ENCODE measurements at regions not wholly inside any gene's neighbourhood (a gene's known extent, or its start where the extent isn't known, plus 50 kb on each side); places are given as distances from the start of the nearest gene placed in this dataset.
A peak's percentile ranks its signal among the peaks of the same experiment; 100 is the strongest.

DNA sequence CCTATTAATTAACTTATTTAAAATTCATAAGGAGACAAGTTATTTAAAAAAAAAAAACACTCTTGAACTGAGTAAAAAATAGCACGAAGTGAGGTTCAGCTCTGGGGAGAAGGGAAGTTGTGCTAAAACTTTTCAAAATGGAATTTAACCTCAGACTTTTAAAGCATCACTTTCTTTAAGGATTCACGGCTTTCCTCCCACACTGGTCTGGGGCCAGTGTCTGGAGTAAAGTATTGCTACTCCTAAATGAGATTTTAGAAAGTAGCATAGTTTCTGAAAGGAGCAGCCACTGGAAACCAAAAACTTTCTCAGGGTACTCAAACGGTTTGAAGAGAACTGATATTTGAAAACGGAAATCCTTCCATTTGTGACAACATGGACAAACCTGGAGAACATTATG, 97.7 kb upstream of the CYP1B1 start:
- TF ChIP-seq EZH2phosphoT487 (IDR thresholded peaks at IDR 0.05; ENCODE audit: insufficient read depth, low read depth), result no peak
- TF ChIP-seq EZH2 (IDR thresholded peaks at IDR 0.05; ENCODE audit: insufficient read depth, poor library complexity, severe bottlenecking), result no peak
- 52 to 53% methylated on average over 4 of the region's 4 CpGs for WGBS, 2 experiments (ENCODE audit: low coverage in 1 of 2, low lambda C conversion rate in 2 of 2, missing lambda C conversion rate in 2 of 2)
- H3K4me2 ChIP-seq (ENCODE audit: unreplicated experiment), result peak overlapping the region; percentile 69
- H3K9ac ChIP-seq, result peak overlapping the region; percentile 40
- in situ Hi-C loops (cut with MboI), result no loop called here
- no peaks in the 10 kb centered on the region for H4K20me1 ChIP-seq (ENCODE audit: insufficient read depth)
- H3K9me2 ChIP-seq (ENCODE audit: insufficient read depth), result no peaks in the 10 kb centered on the region
- no peaks in the 10 kb centered on the region for H3K79me2 ChIP-seq (ENCODE audit: insufficient read depth)
- no peaks in the 10 kb centered on the region for H3K36me3 ChIP-seq (ENCODE audit: low read depth)
- peak overlapping the region; percentile 72 for H3K27ac ChIP-seq
- peak; percentile 35 for DNase-seq
- peaks cover 58% of the 10 kb centered on the region for H3F3A ChIP-seq (ENCODE audit: insufficient read depth)
- H3K4me1 ChIP-seq (ENCODE audit: insufficient read depth), result peaks cover 62% of the 10 kb centered on the region
- H3K9me3 ChIP-seq (ENCODE audit: low read depth), result no peaks in the 10 kb centered on the region
- H3K4me3 ChIP-seq, result no peak overlapping the region
- no peaks in the 10 kb centered on the region for H3K27me3 ChIP-seq (replicated peaks; ENCODE audit: insufficient read depth)
- H2AFZ ChIP-seq, result peak overlapping the region; percentile 26

GRCh38 chr2:38171208-38171855, 95.4 kb upstream of the CYP1B1 start:
- in situ Hi-C loops (cut with MboI), result no loop called here
- no peak overlapping the region for H2AFZ ChIP-seq

DNA sequence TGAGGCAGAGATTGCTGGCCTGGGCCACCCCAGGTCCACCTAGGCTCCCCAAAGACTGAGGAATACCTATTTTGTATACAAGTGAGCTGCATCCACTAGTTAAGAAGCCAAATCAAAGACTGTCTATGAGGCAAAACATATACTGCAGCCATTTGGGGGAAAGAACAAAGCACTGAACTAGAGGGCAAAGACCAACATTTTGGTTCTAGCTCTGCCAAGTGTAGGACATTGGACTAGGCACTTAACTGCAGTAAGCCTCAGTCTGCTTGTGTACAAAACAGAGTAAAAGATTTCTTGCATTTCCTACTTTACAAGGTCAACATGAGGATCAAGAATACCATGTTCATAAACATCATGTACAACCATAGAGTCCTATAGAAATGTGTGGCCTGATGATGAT, 94.8 kb upstream of the CYP1B1 start:
- H3F3A ChIP-seq (ENCODE audit: insufficient read depth), result peaks cover 30% of the 10 kb centered on the region
- H2AFZ ChIP-seq, result no peak overlapping the region
- H3K27ac ChIP-seq, result no peak overlapping the region
- no peaks in the 10 kb centered on the region for H3K79me2 ChIP-seq (ENCODE audit: insufficient read depth)
- H3K4me3 ChIP-seq, result no peak overlapping the region
- no peaks in the 10 kb centered on the region for H4K20me1 ChIP-seq (ENCODE audit: insufficient read depth)
- no peak for TF ChIP-seq EZH2 (IDR thresholded peaks at IDR 0.05; ENCODE audit: insufficient read depth, poor library complexity, severe bottlenecking)
- peaks cover 36% of the 10 kb centered on the region for H3K4me1 ChIP-seq (ENCODE audit: insufficient read depth)
- in situ Hi-C loops (cut with MboI), result no loop called here
- H3K9me3 ChIP-seq (ENCODE audit: low read depth), result no peaks in the 10 kb centered on the region
- H3K27me3 ChIP-seq (replicated peaks; ENCODE audit: insufficient read depth), result no peaks in the 10 kb centered on the region
- H3K4me2 ChIP-seq (ENCODE audit: unreplicated experiment), result no peak overlapping the region
- H3K9ac ChIP-seq, result no peak overlapping the region
- no peaks in the 10 kb centered on the region for H3K36me3 ChIP-seq (ENCODE audit: low read depth)
- no peaks in the 10 kb centered on the region for H3K9me2 ChIP-seq (ENCODE audit: insufficient read depth)
- DNase-seq, result no peak

More at GRCh38 chr2:38171208-38171855, 95.4 kb upstream of the CYP1B1 start:
- Histone ChIP-seq H3K4me2 (ENCODE audit: unreplicated experiment) (no peak overlapping the region), H3K27ac (no peak overlapping the region), H3K36me3 (ENCODE audit: low read depth) (no peaks in the 10 kb centered on the region), H3K4me3 (no peak overlapping the region), H3K9ac (no peak overlapping the region), H3K27me3 (replicated peaks; ENCODE audit: insufficient read depth) (no peaks in the 10 kb centered on the region), H3K9me2 (ENCODE audit: insufficient read depth) (no peaks in the 10 kb centered on the region), H4K20me1 (ENCODE audit: insufficient read depth) (no peaks in the 10 kb centered on the region), H3F3A (ENCODE audit: insufficient read depth) (peaks cover 36% of the 10 kb centered on the region), H3K4me1 (ENCODE audit: insufficient read depth) (peaks cover 42% of the 10 kb centered on the region), H3K9me3 (ENCODE audit: low read depth) (no peaks in the 10 kb centered on the region), H3K79me2 (ENCODE audit: insufficient read depth) (no peaks in the 10 kb centered on the region)
- WGBS, 2 experiments (ENCODE audit: low coverage in 1 of 2, low lambda C conversion rate in 2 of 2, missing lambda C conversion rate in 2 of 2), result 91 to 100% methylated on average over 1 of the region's 1 CpG
- no peak for DNase-seq
- TF ChIP-seq EZH2 (IDR thresholded peaks at IDR 0.05; ENCODE audit: insufficient read depth, poor library complexity, severe bottlenecking), result no peak
- no peak for TF ChIP-seq EZH2phosphoT487 (IDR thresholded peaks at IDR 0.05; ENCODE audit: insufficient read depth, low read depth)

GRCh38 chr2:38170067-38170466, 94.1 kb upstream of the CYP1B1 start:
- peaks cover 23% of the 10 kb centered on the region for H3F3A ChIP-seq (ENCODE audit: insufficient read depth)
- WGBS, 2 experiments (ENCODE audit: low coverage in 1 of 2, low lambda C conversion rate in 2 of 2, missing lambda C conversion rate in 2 of 2), result 78 to 84% methylated on average over 3 of the region's 3 CpGs
- H3K27ac ChIP-seq, result no peak overlapping the region
- TF ChIP-seq EZH2phosphoT487 (IDR thresholded peaks at IDR 0.05; ENCODE audit: insufficient read depth, low read depth) (no peak), EZH2 (IDR thresholded peaks at IDR 0.05; ENCODE audit: insufficient read depth, poor library complexity, severe bottlenecking) (no peak)
- no peak overlapping the region for H3K4me3 ChIP-seq
- H4K20me1 ChIP-seq (ENCODE audit: insufficient read depth), result no peaks in the 10 kb centered on the region
- no peak overlapping the region for H2AFZ ChIP-seq
- H3K4me2 ChIP-seq (ENCODE audit: unreplicated experiment), result no peak overlapping the region
- no peaks in the 10 kb centered on the region for H3K9me3 ChIP-seq (ENCODE audit: low read depth)
- no peak overlapping the region for H3K9ac ChIP-seq
- no peaks in the 10 kb centered on the region for H3K9me2 ChIP-seq (ENCODE audit: insufficient read depth)
- no peaks in the 10 kb centered on the region for H3K36me3 ChIP-seq (ENCODE audit: low read depth)
- no peaks in the 10 kb centered on the region for H3K27me3 ChIP-seq (replicated peaks; ENCODE audit: insufficient read depth)
- in situ Hi-C loops (cut with MboI), result no loop called here
- no peak for DNase-seq
- peaks cover 31% of the 10 kb centered on the region for H3K4me1 ChIP-seq (ENCODE audit: insufficient read depth)
- H3K79me2 ChIP-seq (ENCODE audit: insufficient read depth), result no peaks in the 10 kb centered on the region
